Loucy (cell line): ENCODE measurements at regions not wholly inside any gene's neighbourhood (a gene's known extent, or its start where the extent isn't known, plus 50 kb on each side); places are given as distances from the start of the nearest gene placed in this dataset.

Experiments used
- CTCF ChIP-seq: fragments of 200-600 bp; sonication (generic); conservative IDR thresholded peaks from 2 replicates; pipeline ENCODE4 v1.5.1; 2014; ENCODE audit warnings: mild to moderate bottlenecking, antibody characterized with exemption, low read length
- EZH2phosphoT487 ChIP-seq: fragments of 200-600 bp; IDR thresholded peaks from 2 replicates; pipeline ENCODE4 v1.6.1; 2018; ENCODE audit warnings: antibody characterized with exemption, mild to moderate bottlenecking, moderate library complexity, borderline replicate concordance

DNA sequence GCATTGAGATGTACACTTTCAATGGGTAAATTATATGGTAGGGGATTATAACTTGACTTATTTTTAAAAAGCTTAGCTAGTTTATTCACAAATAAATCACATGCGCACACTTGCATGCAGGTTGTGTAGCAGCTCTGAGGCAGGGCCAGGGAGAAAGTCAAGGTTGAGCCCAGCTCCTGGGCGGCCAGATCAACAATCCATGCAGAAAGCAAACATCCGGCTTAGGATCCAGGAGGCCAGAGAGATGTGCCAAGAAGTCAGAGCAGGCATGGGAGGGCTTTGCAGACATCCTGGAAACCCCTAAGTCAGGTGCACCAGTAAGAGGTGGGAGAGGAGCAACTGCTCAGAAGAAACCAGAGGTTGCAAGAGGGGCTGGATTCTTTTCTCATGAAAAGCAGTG lies 186.5 kb downstream of the AXIN2 start:
- TF ChIP-seq CTCF: no peak
- TF ChIP-seq EZH2phosphoT487: no peak
